CD14-positive monocyte (primary cell): ENCODE measurements at regions not wholly inside any gene's neighbourhood (a gene's known extent, or its start where the extent isn't known, plus 50 kb on each side); places are given as distances from the start of the nearest gene placed in this dataset.

Experiments
- DNase-seq, 3 donors: peaks; one replicate each; pipeline ENCODE4 v3.0.0-alpha.2; 2011 to 2022
- H2AFZ ChIP-seq: 2 replicates; pipeline ENCODE4 v1.6.0; 2012; ENCODE audit warnings: mild to moderate bottlenecking, low read depth, low read length, inconsistent platforms; ENCODE audit not compliant: insufficient read depth, poor library complexity, severe bottlenecking
- H3K27ac ChIP-seq, 2 donors: 1 replicate in 1 of 2; 2 replicates in 1 of 2; pipeline ENCODE4 v1.5.1; 2012 to 2013; ENCODE audit warnings: low read length in 2 of 2, control low read depth in 1 of 2, inconsistent platforms in 1 of 2, low read depth in 1 of 2, mild to moderate bottlenecking in 1 of 2
- H3K27me3 ChIP-seq, 2 donors: one replicate each; pipeline versions ENCODE4 v1.6.0 to v1.6.1; 2011 to 2013; ENCODE audit warnings: low read length in 2 of 2; ENCODE audit not compliant: control insufficient read depth in 2 of 2, insufficient read depth in 2 of 2
- H3K36me3 ChIP-seq, 2 donors: replicated peaks in 1 of 2; 1 replicate in 1 of 2; 2 replicates in 1 of 2; pipeline versions ENCODE4 v1.5.1 to v1.6.1; 2012 to 2013; ENCODE audit warnings: low read length in 2 of 2, control low read depth in 1 of 2, inconsistent platforms in 1 of 2, mild to moderate bottlenecking in 1 of 2; ENCODE audit not compliant: insufficient read depth in 2 of 2, control insufficient read depth in 1 of 2
- H3K4me1 ChIP-seq, 2 donors: 1 replicate in 1 of 2; 2 replicates in 1 of 2; pipeline versions ENCODE4 v1.5.1 to v1.6.1; 2012 to 2013; ENCODE audit warnings: low read length in 2 of 2, control low read depth in 1 of 2, inconsistent platforms in 1 of 2, mild to moderate bottlenecking in 1 of 2, moderate library complexity in 1 of 2; ENCODE audit not compliant: insufficient read depth in 2 of 2, control insufficient read depth in 1 of 2
- H3K4me2 ChIP-seq: replicated peaks from 2 replicates; pipeline ENCODE3; 2012; ENCODE audit warnings: low read length, moderate library complexity, mild to moderate bottlenecking; ENCODE audit not compliant: poor library complexity, severe bottlenecking; ENCODE audit errors: extremely low read depth
- H3K4me3 ChIP-seq, 3 experiments: fragments of 200-600 bp in 1 of 3; sonication (generic) in 1 of 3; replicated peaks in 1 of 3; 1 replicate in 2 of 3; 2 replicates in 1 of 3; pipeline ENCODE4 v1.5.1; 2011 to 2013; ENCODE audit warnings: low read length in 3 of 3, mild to moderate bottlenecking in 3 of 3, control low read depth in 2 of 3, low read depth in 2 of 3, inconsistent platforms in 1 of 3, moderate library complexity in 1 of 3
- H3K79me2 ChIP-seq: 2 replicates; pipeline ENCODE4 v1.6.0; 2012; ENCODE audit warnings: mild to moderate bottlenecking, control low read depth, inconsistent platforms, low read length, moderate library complexity; ENCODE audit not compliant: insufficient read depth
- H3K9ac ChIP-seq: 2 replicates; pipeline ENCODE4 v1.6.0; 2017; ENCODE audit warnings: low read length, mild to moderate bottlenecking; ENCODE audit not compliant: insufficient read depth, poor library complexity, severe bottlenecking
- H3K9me3 ChIP-seq, 2 donors: replicated peaks in 1 of 2; 1 replicate in 1 of 2; 2 replicates in 1 of 2; pipeline versions ENCODE4 v1.5.1 to v1.6.1; 2012 to 2013; ENCODE audit warnings: low read length in 2 of 2, control low read depth in 1 of 2; ENCODE audit not compliant: control insufficient read depth in 1 of 2, insufficient read depth in 1 of 2
- H4K20me1 ChIP-seq: 2 replicates; pipeline ENCODE4 v1.6.0; 2012; ENCODE audit warnings: mild to moderate bottlenecking, low read length, control low read depth, moderate library complexity; ENCODE audit not compliant: insufficient read depth
- H3K27ac Mint-ChIP-seq, 7 donors: one replicate each; pipeline ENCODE4 v1.8.0; 2020; ENCODE audit warnings: mild to moderate bottlenecking in 7 of 7, mixed read lengths in 7 of 7, moderate library complexity in 6 of 7, inconsistent platforms in 2 of 7
- H3K27me3 Mint-ChIP-seq, 3 donors: one replicate each; pipeline ENCODE4 v1.8.0; 2021 to 2022; ENCODE audit warnings: low read depth in 3 of 3, mild to moderate bottlenecking in 3 of 3, mixed read lengths in 3 of 3, moderate library complexity in 3 of 3, inconsistent platforms in 1 of 3
- H3K36me3 Mint-ChIP-seq, 2 donors: one replicate each; pipeline ENCODE4 v1.8.0; 2020; ENCODE audit warnings: mixed read lengths in 2 of 2, inconsistent platforms in 1 of 2, mild to moderate bottlenecking in 1 of 2
- H3K4me1 Mint-ChIP-seq: one replicate; pipeline ENCODE4 v1.8.0; 2020; ENCODE audit warnings: mild to moderate bottlenecking, mixed read lengths
- H3K4me3 Mint-ChIP-seq, 2 donors: one replicate each; pipeline ENCODE4 v1.8.0; 2020; ENCODE audit warnings: mild to moderate bottlenecking in 2 of 2, mixed read lengths in 2 of 2, moderate library complexity in 1 of 2
- H3K9me3 Mint-ChIP-seq, 7 donors: one replicate each; pipeline ENCODE4 v1.8.0; 2020 to 2022; ENCODE audit warnings: mixed read lengths in 7 of 7, mild to moderate bottlenecking in 6 of 7, moderate library complexity in 6 of 7, inconsistent platforms in 2 of 7
- WGBS: methylation state at CpG from one replicate; pipeline ENCODE4 v1.1.5; 2013; ENCODE audit warnings: missing lambda C conversion rate; ENCODE audit not compliant: insufficient coverage; 5-methylcytosine and 5-hydroxymethylcytosine counted together
- intact Hi-C, 2 donors: fragments of 100-400 bp; cut with micrococcal nuclease; formaldehyde crosslinking; loops; one replicate each; pipeline versions ENCODE4 v1.15.0 to v1.15.1; 2023
- TF ChIP-seq, protein P1 (sequence below): fragments of 200-600 bp; IDR thresholded peaks from one replicate; pipeline ENCODE4 v1.8.0; 2022; ENCODE audit warnings: antibody characterized with exemption, mild to moderate bottlenecking

DNA sequence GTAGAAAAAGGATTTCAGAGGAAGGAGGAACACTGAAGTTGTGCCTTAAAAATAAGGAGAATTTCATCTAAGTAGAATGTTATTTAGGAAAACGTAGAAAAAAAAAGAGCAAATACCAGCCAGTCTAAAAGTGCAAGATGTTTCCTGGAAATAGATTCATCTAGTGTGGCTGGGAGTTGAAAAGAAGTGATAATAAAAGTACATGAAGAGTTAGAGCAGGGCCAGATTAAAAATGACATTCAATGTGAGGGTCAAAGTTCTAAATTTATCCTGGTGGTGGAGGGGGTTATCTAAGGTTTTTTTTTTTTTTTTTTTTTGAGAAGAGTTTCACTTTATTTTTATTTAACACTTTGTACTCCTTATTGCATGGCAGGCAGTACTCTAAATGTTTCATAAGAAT is 289.3 kb downstream of the MDFIC start:
- no peak overlapping the region for H2AFZ ChIP-seq
- 86% methylated on average over 1 of the region's 1 CpG for WGBS

DNA sequence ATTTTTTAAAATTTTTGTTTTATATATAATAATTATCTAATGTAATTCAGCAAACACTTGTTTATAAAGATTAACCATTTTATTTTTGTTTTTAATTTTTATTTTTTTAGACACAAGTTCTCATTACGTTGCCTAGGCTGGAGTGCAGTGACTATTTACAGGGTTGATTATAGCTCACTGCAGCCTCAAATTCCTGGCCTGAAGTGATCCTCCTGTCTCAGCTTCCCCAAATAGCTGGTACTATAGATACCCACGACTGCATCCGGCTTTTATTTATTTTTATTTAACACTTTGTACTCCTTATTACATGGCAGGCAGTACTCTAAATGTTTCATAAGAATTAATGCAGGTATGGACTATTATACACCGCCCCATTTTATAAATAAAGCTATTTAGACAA is 288.7 kb downstream of the MDFIC start:
- H2AFZ ChIP-seq, result no peak overlapping the region
- H3K27ac Mint-ChIP-seq, result no peak overlapping the region
- H3K27me3 ChIP-seq, result no peaks in the 10 kb centered on the region
- no peaks in the 10 kb centered on the region for H3K79me2 ChIP-seq
- no peaks in the 10 kb centered on the region for H4K20me1 ChIP-seq
- H3K4me1 Mint-ChIP-seq, result no peaks in the 10 kb centered on the region
- H3K9me3 ChIP-seq, result peaks cover 12 to 13% of the 10 kb centered on the region in 2 donors
- no peak for DNase-seq
- H3K4me1 ChIP-seq, result no peaks in the 10 kb centered on the region
- H3K4me2 ChIP-seq, result no peak overlapping the region
- WGBS, result 100% methylated on average over 1 of the region's 4 CpGs
- no peak overlapping the region for H3K4me3 Mint-ChIP-seq
- H3K27me3 Mint-ChIP-seq, result peaks cover 0 to 2% (median 0%) of the 10 kb centered on the region in 3 donors
- intact Hi-C loops, result loop anchor here in 1 of 2 donors (10.0 kb wide), 1 partner anchor 346 kb away; no protein-coding TSS in a partner anchor
- H3K36me3 ChIP-seq, result no peaks in the 10 kb centered on the region
- H3K36me3 Mint-ChIP-seq, result no peaks in the 10 kb centered on the region
- no peak overlapping the region for H3K4me3 ChIP-seq
- H3K9ac ChIP-seq, result no peak overlapping the region
- H3K9me3 Mint-ChIP-seq, result peaks cover 10 to 19% (median 16%) of the 10 kb centered on the region in 7 donors
- TF ChIP-seq, protein P1, sequence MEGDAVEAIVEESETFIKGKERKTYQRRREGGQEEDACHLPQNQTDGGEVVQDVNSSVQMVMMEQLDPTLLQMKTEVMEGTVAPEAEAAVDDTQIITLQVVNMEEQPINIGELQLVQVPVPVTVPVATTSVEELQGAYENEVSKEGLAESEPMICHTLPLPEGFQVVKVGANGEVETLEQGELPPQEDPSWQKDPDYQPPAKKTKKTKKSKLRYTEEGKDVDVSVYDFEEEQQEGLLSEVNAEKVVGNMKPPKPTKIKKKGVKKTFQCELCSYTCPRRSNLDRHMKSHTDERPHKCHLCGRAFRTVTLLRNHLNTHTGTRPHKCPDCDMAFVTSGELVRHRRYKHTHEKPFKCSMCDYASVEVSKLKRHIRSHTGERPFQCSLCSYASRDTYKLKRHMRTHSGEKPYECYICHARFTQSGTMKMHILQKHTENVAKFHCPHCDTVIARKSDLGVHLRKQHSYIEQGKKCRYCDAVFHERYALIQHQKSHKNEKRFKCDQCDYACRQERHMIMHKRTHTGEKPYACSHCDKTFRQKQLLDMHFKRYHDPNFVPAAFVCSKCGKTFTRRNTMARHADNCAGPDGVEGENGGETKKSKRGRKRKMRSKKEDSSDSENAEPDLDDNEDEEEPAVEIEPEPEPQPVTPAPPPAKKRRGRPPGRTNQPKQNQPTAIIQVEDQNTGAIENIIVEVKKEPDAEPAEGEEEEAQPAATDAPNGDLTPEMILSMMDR, result no peak
- H3K27ac ChIP-seq, result no peak overlapping the region

More for the DNA sequence above, 289.3 kb downstream of the MDFIC start:
- H3K9ac ChIP-seq, result no peak overlapping the region
- H3K4me2 ChIP-seq, result no peak overlapping the region
- no peaks in the 10 kb centered on the region for H3K36me3 ChIP-seq
- H3K27me3 Mint-ChIP-seq, result peaks cover 0 to 2% (median 0%) of the 10 kb centered on the region in 3 donors
- H3K27ac ChIP-seq, result no peak overlapping the region
- intact Hi-C loops, result loop anchor here in 1 of 2 donors (10.0 kb wide), 1 partner anchor 346 kb away; no protein-coding TSS in a partner anchor
- no peaks in the 10 kb centered on the region for H3K4me1 ChIP-seq
- H3K27ac Mint-ChIP-seq, result no peak overlapping the region
- no peaks in the 10 kb centered on the region for H4K20me1 ChIP-seq
- H3K9me3 Mint-ChIP-seq, result peaks cover 8 to 13% (median 11%) of the 10 kb centered on the region in 7 donors
- no peak overlapping the region for H3K4me3 ChIP-seq
- H3K4me3 Mint-ChIP-seq, result no peak overlapping the region
- H3K79me2 ChIP-seq, result no peaks in the 10 kb centered on the region
- DNase-seq, result no peak
- no peaks in the 10 kb centered on the region for H3K27me3 ChIP-seq
- H3K36me3 Mint-ChIP-seq, result no peaks in the 10 kb centered on the region
- H3K4me1 Mint-ChIP-seq, result no peaks in the 10 kb centered on the region
- TF ChIP-seq, protein P1, result no peak
- H3K9me3 ChIP-seq, result peaks cover 7% of the 10 kb centered on the region in 2 donors
